SK-N-MC (cell line): ENCODE measurements at regions not wholly inside any gene's neighbourhood (a gene's known extent, or its start where the extent isn't known, plus 50 kb on each side); places are given as distances from the start of the nearest gene placed in this dataset.

ENCODE experiments used
- EZH2 ChIP-seq: fragments of 200-600 bp; sonication (generic); IDR thresholded peaks from one replicate; pipeline ENCODE4 v1.6.1; 2017; ENCODE audit warnings: antibody characterized with exemption
- FOXP2 ChIP-seq: optimal IDR thresholded peaks from 2 replicates; pipeline ENCODE3; 2011; ENCODE audit warnings: mild to moderate bottlenecking, moderate library complexity; ENCODE audit not compliant: insufficient read depth; ENCODE audit errors: extremely low read length, control extremely low read depth
- POLR2AphosphoS5 ChIP-seq: IDR thresholded peaks from 2 replicates; pipeline ENCODE4 v1.6.1; 2012; ENCODE audit warnings: mild to moderate bottlenecking, low read depth, low read length, borderline replicate concordance

GRCh38 chr5:40400245-40400644 is 279.5 kb upstream of the PTGER4 start:
- TF ChIP-seq EZH2 (no peak), POLR2AphosphoS5 (no peak), FOXP2 (no peak)
